Adrenal gland (tissue), 5 donors: ENCODE measurements at regions not wholly inside any gene's neighbourhood (a gene's known extent, or its start where the extent isn't known, plus 50 kb on each side); places are given as distances from the start of the nearest gene placed in this dataset.

Experiments used
- POLR2A ChIP-seq, 2 donors: fragments of 450-650 bp; IDR thresholded peaks; one replicate each; pipeline ENCODE4 v1.6.1; 2017; ENCODE audit warnings: antibody characterized with exemption in 2 of 2, mild to moderate bottlenecking in 2 of 2, moderate library complexity in 1 of 2
- TF ChIP-seq, protein P1 (sequence below), 6 experiments: fragments of 450-650 bp in 4 of 6; fragments of 200-600 bp in 2 of 6; sonication (generic) in 1 of 6; IDR thresholded peaks; 1 replicate in 5 of 6; 2 replicates in 1 of 6; pipeline versions ENCODE4 v1.5.1 to v1.8.0; 2016 to 2021; ENCODE audit warnings: antibody characterized with exemption in 6 of 6, mild to moderate bottlenecking in 2 of 6, moderate library complexity in 1 of 6
- donor health status: DM: no; HTN: no; CAD: no.

DNA sequence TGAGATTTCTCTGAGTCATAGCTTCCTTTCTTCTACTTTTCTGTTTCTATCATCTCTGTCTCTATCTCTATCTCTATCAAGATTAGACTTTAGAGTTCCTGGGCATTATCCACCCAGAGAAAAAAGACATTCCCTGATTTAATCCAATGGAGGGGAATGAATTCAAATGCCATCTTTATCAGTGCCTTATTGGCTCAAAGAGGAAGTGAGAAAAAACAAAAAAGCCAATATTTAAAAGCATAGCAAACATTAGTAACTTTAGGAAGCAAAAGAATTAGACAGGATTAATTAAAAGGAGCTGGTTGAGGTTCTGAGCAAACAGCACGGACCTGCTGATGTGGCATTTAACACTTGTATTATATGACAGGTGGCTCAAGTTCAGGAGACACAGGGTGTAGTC is 736.5 kb downstream of the REEP3 start:
- TF ChIP-seq, protein P1, sequence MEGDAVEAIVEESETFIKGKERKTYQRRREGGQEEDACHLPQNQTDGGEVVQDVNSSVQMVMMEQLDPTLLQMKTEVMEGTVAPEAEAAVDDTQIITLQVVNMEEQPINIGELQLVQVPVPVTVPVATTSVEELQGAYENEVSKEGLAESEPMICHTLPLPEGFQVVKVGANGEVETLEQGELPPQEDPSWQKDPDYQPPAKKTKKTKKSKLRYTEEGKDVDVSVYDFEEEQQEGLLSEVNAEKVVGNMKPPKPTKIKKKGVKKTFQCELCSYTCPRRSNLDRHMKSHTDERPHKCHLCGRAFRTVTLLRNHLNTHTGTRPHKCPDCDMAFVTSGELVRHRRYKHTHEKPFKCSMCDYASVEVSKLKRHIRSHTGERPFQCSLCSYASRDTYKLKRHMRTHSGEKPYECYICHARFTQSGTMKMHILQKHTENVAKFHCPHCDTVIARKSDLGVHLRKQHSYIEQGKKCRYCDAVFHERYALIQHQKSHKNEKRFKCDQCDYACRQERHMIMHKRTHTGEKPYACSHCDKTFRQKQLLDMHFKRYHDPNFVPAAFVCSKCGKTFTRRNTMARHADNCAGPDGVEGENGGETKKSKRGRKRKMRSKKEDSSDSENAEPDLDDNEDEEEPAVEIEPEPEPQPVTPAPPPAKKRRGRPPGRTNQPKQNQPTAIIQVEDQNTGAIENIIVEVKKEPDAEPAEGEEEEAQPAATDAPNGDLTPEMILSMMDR (IDR thresholded peaks at IDR 0.05): no peak
- no peak for TF ChIP-seq POLR2A (IDR thresholded peaks at IDR 0.05)
